H1 (cell line): ENCODE measurements at regions not wholly inside any gene's neighbourhood (a gene's known extent, or its start where the extent isn't known, plus 50 kb on each side); places are given as distances from the start of the nearest gene placed in this dataset.

ENCODE experiments used
- CTCF ChIA-PET: fragments of 300-600 bp; sonication (Branson Sonifier 250); formaldehyde crosslinking; loops from one replicate; lab custom pipeline; 2021; ENCODE audit not compliant: partially characterized antibody; lab: Charles Lee
- POLR2A ChIA-PET: fragments of 300-600 bp; sonication (Branson Sonifier 250); formaldehyde crosslinking; loops from one replicate; lab custom pipeline; 2021; ENCODE audit warnings: inconsistent platforms; ENCODE audit not compliant: partially characterized antibody; lab: Charles Lee
- DNase-seq, 2 experiments: peaks; one replicate each; pipeline versions ENCODE4 v3.0.0 to v3.0.0-alpha.2; 2010 to 2022; ENCODE audit warnings: low spot score in 2 of 2, low read depth in 1 of 2, mixed read lengths in 1 of 2
- FAIRE-seq: peaks from 2 replicates; lab custom pipeline; 2011; peaks lifted over from hg19 to GRCh38; lab: Jason Lieb, UNC
- H2AFZ ChIP-seq: 2 replicates; pipeline ENCODE4 v1.8.1; 2012; ENCODE audit warnings: low read length, inconsistent platforms
- H2AK5ac ChIP-seq: 2 replicates; pipeline ENCODE4 v1.6.1; 2013; ENCODE audit warnings: low read depth, low read length
- H2BK120ac ChIP-seq: replicated peaks from 2 replicates; pipeline ENCODE3; 2013; ENCODE audit warnings: low read depth, low read length, inconsistent platforms
- H2BK12ac ChIP-seq: 2 replicates; pipeline ENCODE4 v1.6.1; 2013; ENCODE audit warnings: low read depth, low read length
- H2BK15ac ChIP-seq: 2 replicates; pipeline ENCODE4 v1.6.1; 2013; ENCODE audit warnings: low read length
- H2BK20ac ChIP-seq: 2 replicates; pipeline ENCODE4 v1.6.1; 2013; ENCODE audit warnings: low read length
- H2BK5ac ChIP-seq: 2 replicates; pipeline ENCODE4 v1.6.1; 2013; ENCODE audit warnings: low read depth, low read length
- H3K14ac ChIP-seq: 2 replicates; pipeline ENCODE4 v1.6.1; 2013; ENCODE audit warnings: inconsistent platforms; ENCODE audit not compliant: insufficient read length
- H3K18ac ChIP-seq: 2 replicates; pipeline ENCODE4 v1.6.1; 2013; ENCODE audit warnings: low read length; ENCODE audit errors: extremely low read depth
- H3K23ac ChIP-seq: 2 replicates; pipeline ENCODE4 v1.6.1; 2013; ENCODE audit warnings: inconsistent platforms; ENCODE audit not compliant: insufficient read length
- H3K23me2 ChIP-seq: 2 replicates; pipeline ENCODE4 v1.6.1; 2013; ENCODE audit warnings: low read depth, low read length
- H3K27ac ChIP-seq: 2 replicates; pipeline ENCODE4 v1.6.1; 2011; ENCODE audit warnings: low read depth, low read length, inconsistent platforms
- H3K27me3 ChIP-seq, 4 experiments: replicated peaks in 1 of 4; 1 replicate in 1 of 4; 2 replicates in 3 of 4; pipeline versions ENCODE4 v1.6.1 to v1.8.1; 2011 to 2013; ENCODE audit warnings: low read length in 3 of 4, mild to moderate bottlenecking in 3 of 4, inconsistent platforms in 2 of 4, mixed read lengths in 2 of 4, moderate library complexity in 1 of 4; ENCODE audit not compliant: control insufficient read depth in 3 of 4, insufficient read depth in 3 of 4; ENCODE audit errors: extremely low read depth in 1 of 4
- H3K36me3 ChIP-seq, 4 experiments: 2 replicates each; pipeline versions ENCODE4 v1.6.1 to v1.8.1; 2011 to 2013; ENCODE audit warnings: mild to moderate bottlenecking in 4 of 4, low read length in 3 of 4, moderate library complexity in 2 of 4, control low read depth in 1 of 4, inconsistent platforms in 1 of 4; ENCODE audit not compliant: insufficient read depth in 4 of 4, control insufficient read depth in 2 of 4
- H3K4ac ChIP-seq: replicated peaks from 2 replicates; pipeline ENCODE3; 2013; ENCODE audit warnings: low read length, low read depth, mixed read lengths, inconsistent platforms; ENCODE audit not compliant: insufficient read length
- H3K4me1 ChIP-seq, 4 experiments: replicated peaks in 1 of 4; 1 replicate in 1 of 4; 2 replicates in 3 of 4; pipeline versions ENCODE4 v1.6.1 to v1.8.1; 2011 to 2013; ENCODE audit warnings: low read length in 3 of 4, inconsistent platforms in 2 of 4, mixed read lengths in 1 of 4; ENCODE audit not compliant: insufficient read depth in 4 of 4, control insufficient read depth in 3 of 4
- H3K4me2 ChIP-seq, 2 experiments: 2 replicates each; pipeline versions ENCODE4 v1.6.1 to v1.8.1; 2011 to 2013; ENCODE audit warnings: low read depth in 2 of 2, low read length in 2 of 2, control low read depth in 1 of 2, inconsistent platforms in 1 of 2, mild to moderate bottlenecking in 1 of 2; ENCODE audit not compliant: insufficient read depth in 1 of 2
- H3K4me3 ChIP-seq, 4 experiments: fragments of 200-600, 300-600 bp in 1 of 4; sonication (generic), shearing (Covaris generic), sonication (Bioruptor Twin) in 1 of 4; 2 replicates each; pipeline versions ENCODE4 v1.5.1 to v1.8.1; 2011 to 2016; ENCODE audit warnings: low read length in 4 of 4, low read depth in 3 of 4, control low read depth in 2 of 4, inconsistent platforms in 2 of 4, mild to moderate bottlenecking in 2 of 4, mixed read lengths in 1 of 4, moderate library complexity in 1 of 4; ENCODE audit not compliant: insufficient read depth in 2 of 4; ENCODE audit errors: extremely low read depth in 1 of 4
- H3K56ac ChIP-seq: replicated peaks from 2 replicates; pipeline ENCODE3; 2013; ENCODE audit warnings: low read depth, mild to moderate bottlenecking, mixed read lengths, low read length, inconsistent platforms; ENCODE audit not compliant: insufficient read length
- H3K79me1 ChIP-seq: 2 replicates; pipeline ENCODE4 v1.6.1; 2013; ENCODE audit warnings: low read depth, low read length, control low read depth
- H3K79me2 ChIP-seq, 2 experiments: 2 replicates each; pipeline versions ENCODE4 v1.6.1 to v1.8.1; 2012 to 2013; ENCODE audit warnings: low read length in 2 of 2, mild to moderate bottlenecking in 2 of 2, inconsistent platforms in 1 of 2; ENCODE audit not compliant: insufficient read depth in 2 of 2, control insufficient read depth in 1 of 2
- H3K9ac ChIP-seq, 4 experiments: replicated peaks in 1 of 4; 1 replicate in 1 of 4; 2 replicates in 3 of 4; pipeline versions ENCODE4 v1.6.1 to v1.8.1; 2011 to 2013; ENCODE audit warnings: low read depth in 3 of 4, low read length in 3 of 4, control low read depth in 2 of 4, mild to moderate bottlenecking in 2 of 4, moderate library complexity in 2 of 4, inconsistent platforms in 1 of 4; ENCODE audit errors: extremely low read depth in 1 of 4
- H3K9me3 ChIP-seq, 2 experiments: 2 replicates each; pipeline versions ENCODE4 v1.6.1 to v1.8.1; 2012 to 2013; ENCODE audit warnings: mild to moderate bottlenecking in 2 of 2, moderate library complexity in 2 of 2, control low read depth in 1 of 2, inconsistent platforms in 1 of 2, low read depth in 1 of 2, low read length in 1 of 2, mixed read lengths in 1 of 2; ENCODE audit not compliant: insufficient read depth in 2 of 2
- H4K20me1 ChIP-seq, 2 experiments: replicated peaks in 1 of 2; 2 replicates each; pipeline versions ENCODE3 to v1.8.1; 2011 to 2013; ENCODE audit warnings: inconsistent platforms in 2 of 2, low read length in 2 of 2, mild to moderate bottlenecking in 1 of 2; ENCODE audit not compliant: insufficient read depth in 2 of 2, control insufficient read depth in 1 of 2
- H4K5ac ChIP-seq: 2 replicates; pipeline ENCODE4 v1.6.1; 2013; ENCODE audit warnings: low read length, low read depth, mixed read lengths, inconsistent platforms; ENCODE audit not compliant: insufficient read length
- H4K8ac ChIP-seq: 2 replicates; pipeline ENCODE4 v1.8.0; 2013; ENCODE audit warnings: mild to moderate bottlenecking, moderate library complexity, low read length, inconsistent platforms; ENCODE audit not compliant: insufficient read depth; ENCODE audit errors: extremely low read depth
- H4K91ac ChIP-seq: replicated peaks from 2 replicates; pipeline ENCODE3; 2013; ENCODE audit warnings: low read length, mixed read lengths, inconsistent platforms; ENCODE audit not compliant: insufficient read length
- KDM1A ChIP-seq: fragments of 200-600, 300-600 bp; sonication (generic); IDR thresholded peaks from 2 replicates; pipeline ENCODE4 v1.7.1; 2016; ENCODE audit warnings: mild to moderate bottlenecking, low read length, borderline replicate concordance
- SRF ChIP-seq: IDR thresholded peaks from 2 replicates; pipeline ENCODE4 v1.6.1; 2011; ENCODE audit warnings: mild to moderate bottlenecking, low read depth, low read length, moderate library complexity
- TAF1 ChIP-seq: IDR thresholded peaks from 2 replicates; pipeline ENCODE4 v1.6.1; 2011; ENCODE audit warnings: mild to moderate bottlenecking, low read depth, low read length
- WGBS, 2 experiments: shearing (Covaris generic) in 1 of 2; methylation state at CpG; one replicate each; pipeline versions ENCODE4 v1.1.6 to v1.1.7; 2013 to 2015; ENCODE audit warnings: low lambda C conversion rate in 2 of 2, mixed read lengths in 2 of 2, inconsistent platforms in 1 of 2, low coverage in 1 of 2, missing lambda C conversion rate in 1 of 2; ENCODE audit not compliant: insufficient replicate concordance in 2 of 2, insufficient coverage in 1 of 2, insufficient read length in 1 of 2; ENCODE audit errors: extremely low coverage in 1 of 2, missing lambda C conversion rate in 1 of 2; 5-methylcytosine and 5-hydroxymethylcytosine counted together

DNA sequence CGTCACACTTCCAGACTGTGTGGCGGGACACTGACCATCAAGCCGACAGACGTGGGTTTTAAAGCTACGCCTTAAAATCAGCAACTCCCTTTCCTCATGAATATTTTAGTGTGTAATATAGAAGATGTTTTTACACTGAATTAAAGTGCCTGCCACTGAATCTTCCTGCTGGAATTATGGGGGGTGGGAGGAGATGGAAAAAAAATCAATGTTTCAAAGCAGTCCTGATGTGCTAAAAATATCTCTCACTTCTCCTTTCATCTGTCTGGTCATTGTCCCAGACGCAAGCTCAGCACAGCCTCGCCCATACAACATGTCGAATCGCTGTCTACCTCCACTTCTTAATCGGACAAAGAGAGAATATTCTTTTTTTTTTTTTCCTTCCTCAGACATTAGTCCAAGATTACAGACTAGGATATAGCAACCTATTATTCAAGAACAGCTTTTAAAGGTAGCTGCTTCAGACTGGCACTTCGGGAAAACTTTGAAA, 165.1 kb upstream of the KLF14 start:
- no peak overlapping the region for H3K4me3 ChIP-seq
- no peak overlapping the region for H4K91ac ChIP-seq
- no peak overlapping the region for H2BK120ac ChIP-seq
- H4K5ac ChIP-seq = no peak overlapping the region
- DNase-seq (no peak), FAIRE-seq (no peak)
- no peak overlapping the region for H3K18ac ChIP-seq
- H3K23ac ChIP-seq = no peak overlapping the region
- H2BK15ac ChIP-seq = no peak overlapping the region
- H3K36me3 ChIP-seq = no peaks in the 10 kb centered on the region
- TF ChIP-seq SRF (no peak), TAF1 (no peak), KDM1A (no peak)
- no peak overlapping the region for H4K8ac ChIP-seq
- no peak overlapping the region for H3K4ac ChIP-seq
- H3K79me2 ChIP-seq = no peaks in the 10 kb centered on the region
- H3K14ac ChIP-seq = no peak overlapping the region
- H3K9ac ChIP-seq = no peak overlapping the region
- no peak overlapping the region for H2BK20ac ChIP-seq
- H3K27me3 ChIP-seq = no peaks in the 10 kb centered on the region
- no peak overlapping the region for H2AK5ac ChIP-seq
- H3K79me1 ChIP-seq = no peaks in the 10 kb centered on the region; the same call in 1 of the 2 replicates
- POLR2A ChIA-PET = interaction anchor here (0.6 to 1.7 kb wide), 4 partner anchors 11 to 782 kb away, joined by 3 to 5 read pairs (median 4); no protein-coding TSS in a partner anchor
- H3K27ac ChIP-seq = no peak overlapping the region
- H3K4me2 ChIP-seq = no peak overlapping the region
- no peaks in the 10 kb centered on the region for H4K20me1 ChIP-seq
- no peak overlapping the region for H2BK12ac ChIP-seq
- H2AFZ ChIP-seq = no peak overlapping the region
- CTCF ChIA-PET = interaction anchor here (0.9 to 8.4 kb wide), 9 partner anchors 12 to 141 kb away, joined by 5 to 120 read pairs (median 12); no protein-coding TSS in a partner anchor
- H3K9me3 ChIP-seq = no peaks in the 10 kb centered on the region
- H3K56ac ChIP-seq = no peak overlapping the region
- H2BK5ac ChIP-seq = no peak overlapping the region; the same call in 1 of the 2 replicates
- WGBS, 2 experiments = 98% methylated on average over 11 of the region's 11 CpGs; no CpG with 5 or more reads in 1 of the 2 experiments
- H3K23me2 ChIP-seq = no peaks in the 10 kb centered on the region
- peaks cover 6 to 20% (median 12%) of the 10 kb centered on the region in 4 experiments for H3K4me1 ChIP-seq
